Esophagus muscularis mucosa (tissue), 4 donors: ENCODE measurements at regions not wholly inside any gene's neighbourhood (a gene's known extent, or its start where the extent isn't known, plus 50 kb on each side); places are given as distances from the start of the nearest gene placed in this dataset.

Experiments
- DNase-seq: peaks from one replicate; pipeline ENCODE4 v3.0.0-alpha.2; 2017; ENCODE audit errors: extremely low spot score
- H3K27ac ChIP-seq, 4 donors: fragments of 200-600 bp; sonication (generic); replicated peaks in 1 of 4; 1 replicate in 3 of 4; 2 replicates in 1 of 4; pipeline ENCODE4 v1.5.1; 2016 to 2019; ENCODE audit warnings: mild to moderate bottlenecking in 1 of 4
- H3K27me3 ChIP-seq, 4 donors: fragments of 200-600 bp; sonication (generic); one replicate each; pipeline versions ENCODE4 v1.5.1 to v1.6.0; 2016 to 2019
- H3K36me3 ChIP-seq, 4 donors: fragments of 200-600 bp; sonication (generic); one replicate each; pipeline ENCODE4 v1.5.1; 2016 to 2019
- H3K4me1 ChIP-seq, 4 donors: fragments of 200-600 bp; sonication (generic); one replicate each; pipeline ENCODE4 v1.5.1; 2016 to 2019
- H3K4me3 ChIP-seq, 4 donors: fragments of 200-600 bp; sonication (generic); 1 replicate in 2 of 4; 2 replicates in 2 of 4; pipeline ENCODE4 v1.5.1; 2016 to 2019; ENCODE audit warnings: mild to moderate bottlenecking in 4 of 4, moderate library complexity in 1 of 4
- H3K9me3 ChIP-seq, 4 donors: fragments of 200-600 bp; sonication (generic); 1 replicate in 3 of 4; 2 replicates in 1 of 4; pipeline ENCODE4 v1.5.1; 2016 to 2019
- EP300 ChIP-seq: sonication (generic); formaldehyde crosslinking; IDR thresholded peaks from one replicate; pipeline ENCODE4 v1.6.1; 2017; ENCODE audit warnings: antibody characterized with exemption
- POLR2A ChIP-seq: fragments of 450-650 bp; IDR thresholded peaks from one replicate; pipeline ENCODE4 v1.6.1; 2017; ENCODE audit warnings: antibody characterized with exemption, moderate library complexity, mild to moderate bottlenecking, low read depth
- POLR2AphosphoS5 ChIP-seq, 2 donors: sonication (generic); formaldehyde crosslinking; IDR thresholded peaks; one replicate each; pipeline ENCODE4 v1.6.1; 2017; ENCODE audit warnings: antibody characterized with exemption in 2 of 2
- WGBS: methylation state at CpG from one replicate; pipeline ENCODE4 v1.1.5; 2018; 5-methylcytosine and 5-hydroxymethylcytosine counted together
- intact Hi-C: fragments of 100-400 bp; cut with DNase I; formaldehyde crosslinking; loops from one replicate; pipeline ENCODE4 v1.15.1; 2023
- TF ChIP-seq, protein P1 (sequence below), 3 experiments: fragments of 200-600 bp in 2 of 3; fragments of 450-650 bp in 1 of 3; sonication (generic) in 2 of 3; IDR thresholded peaks; one replicate each; pipeline ENCODE4 v1.5.1; 2017 to 2019; ENCODE audit warnings: antibody characterized with exemption in 3 of 3, mild to moderate bottlenecking in 2 of 3, moderate library complexity in 1 of 3

DNA sequence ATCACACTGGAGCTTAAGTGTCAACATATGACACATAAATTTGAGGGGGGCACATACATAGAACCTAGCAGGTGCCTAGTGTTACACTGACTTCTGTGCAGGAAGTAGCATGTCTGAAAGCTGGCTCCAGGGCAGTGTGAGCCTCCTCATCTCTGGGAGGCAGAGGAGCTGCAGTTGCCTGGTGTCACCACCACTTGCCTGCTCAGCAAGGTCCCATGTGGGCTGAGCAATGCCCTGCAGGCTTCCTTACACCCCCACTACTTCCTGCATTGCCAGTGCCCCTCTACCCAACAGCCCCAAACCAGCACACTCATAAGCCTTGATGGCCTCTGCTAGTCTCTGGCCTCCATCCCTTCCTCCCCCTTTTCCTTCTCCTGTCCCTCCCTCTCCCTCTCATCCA, 165.8 kb downstream of the BUD13 start:
- DNase-seq: no peak
- Histone ChIP-seq H3K9me3 (peaks cover 0 to 6% (median 2%) of the 10 kb centered on the region in 4 donors), H3K36me3 (no peaks in the 10 kb centered on the region), H3K4me3 (no peak overlapping the region), H3K4me1 (no peaks in the 10 kb centered on the region), H3K27me3 (peaks cover 0 to 51% (median 0%) of the 10 kb centered on the region in 4 donors), H3K27ac (no peak overlapping the region)
- no peak for TF ChIP-seq POLR2A
- no peak for TF ChIP-seq POLR2AphosphoS5 (IDR thresholded peaks at IDR 0.05)
- TF ChIP-seq EP300: no peak
- TF ChIP-seq, protein P1, sequence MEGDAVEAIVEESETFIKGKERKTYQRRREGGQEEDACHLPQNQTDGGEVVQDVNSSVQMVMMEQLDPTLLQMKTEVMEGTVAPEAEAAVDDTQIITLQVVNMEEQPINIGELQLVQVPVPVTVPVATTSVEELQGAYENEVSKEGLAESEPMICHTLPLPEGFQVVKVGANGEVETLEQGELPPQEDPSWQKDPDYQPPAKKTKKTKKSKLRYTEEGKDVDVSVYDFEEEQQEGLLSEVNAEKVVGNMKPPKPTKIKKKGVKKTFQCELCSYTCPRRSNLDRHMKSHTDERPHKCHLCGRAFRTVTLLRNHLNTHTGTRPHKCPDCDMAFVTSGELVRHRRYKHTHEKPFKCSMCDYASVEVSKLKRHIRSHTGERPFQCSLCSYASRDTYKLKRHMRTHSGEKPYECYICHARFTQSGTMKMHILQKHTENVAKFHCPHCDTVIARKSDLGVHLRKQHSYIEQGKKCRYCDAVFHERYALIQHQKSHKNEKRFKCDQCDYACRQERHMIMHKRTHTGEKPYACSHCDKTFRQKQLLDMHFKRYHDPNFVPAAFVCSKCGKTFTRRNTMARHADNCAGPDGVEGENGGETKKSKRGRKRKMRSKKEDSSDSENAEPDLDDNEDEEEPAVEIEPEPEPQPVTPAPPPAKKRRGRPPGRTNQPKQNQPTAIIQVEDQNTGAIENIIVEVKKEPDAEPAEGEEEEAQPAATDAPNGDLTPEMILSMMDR (IDR thresholded peaks at IDR 0.05): no peak
- intact Hi-C loops: no loop called here

DNA sequence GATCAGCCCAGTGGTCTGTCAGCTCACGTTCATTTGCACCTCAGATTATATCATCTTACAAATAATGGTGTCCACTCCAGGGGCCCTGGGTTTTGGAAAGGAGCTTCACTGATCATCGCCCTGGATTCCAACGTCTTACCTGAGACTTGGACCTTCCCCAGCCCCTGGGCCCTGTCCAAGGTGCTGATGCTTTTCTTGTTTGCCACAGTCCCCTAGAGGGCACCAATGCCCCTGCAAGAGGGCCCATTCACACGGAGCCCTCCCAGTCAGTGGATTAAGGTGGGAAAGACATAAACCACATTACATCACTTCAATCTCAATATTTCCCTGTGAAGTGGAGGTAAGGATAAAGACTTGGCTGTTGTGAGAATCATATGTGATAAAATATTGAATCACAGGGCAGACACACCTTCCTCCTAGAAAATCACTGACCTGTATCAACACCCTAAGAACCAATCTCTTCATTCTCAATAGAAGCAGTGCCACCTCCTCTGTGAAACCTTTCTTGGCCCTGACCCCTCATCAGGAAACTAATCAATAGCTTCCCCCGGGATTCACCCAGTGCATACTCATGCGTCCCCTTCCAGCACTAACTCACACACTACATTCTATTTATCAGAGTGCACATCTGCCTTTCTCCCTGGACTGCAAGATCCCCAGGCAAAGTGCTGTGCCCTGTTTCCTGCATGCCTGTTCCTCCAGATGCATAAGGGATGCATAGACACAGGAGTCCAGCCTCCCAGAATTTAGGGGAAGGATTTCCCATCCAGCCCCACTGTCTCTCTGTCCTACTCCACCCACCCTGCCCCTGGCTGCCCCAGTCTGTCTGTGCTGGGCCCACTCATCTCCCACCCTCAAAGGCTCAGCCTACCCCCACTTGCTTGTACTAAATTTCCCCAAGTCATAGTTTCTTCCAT, 167.0 kb downstream of the BUD13 start:
- no peak for DNase-seq
- TF ChIP-seq POLR2AphosphoS5 (IDR thresholded peaks at IDR 0.05) (no peak), POLR2A (no peak), EP300 (no peak)
- TF ChIP-seq, protein P1 (IDR thresholded peaks at IDR 0.05): no peak
- Histone ChIP-seq H3K27ac (no peak overlapping the region), H3K4me3 (no peak overlapping the region), H3K9me3 (no peaks in the 10 kb centered on the region), H3K27me3 (peaks cover 0 to 51% (median 0%) of the 10 kb centered on the region in 4 donors), H3K36me3 (no peaks in the 10 kb centered on the region), H3K4me1 (no peaks in the 10 kb centered on the region)
- 44% methylated on average over 6 of the region's 6 CpGs for WGBS
- intact Hi-C loops: no loop called here

DNA sequence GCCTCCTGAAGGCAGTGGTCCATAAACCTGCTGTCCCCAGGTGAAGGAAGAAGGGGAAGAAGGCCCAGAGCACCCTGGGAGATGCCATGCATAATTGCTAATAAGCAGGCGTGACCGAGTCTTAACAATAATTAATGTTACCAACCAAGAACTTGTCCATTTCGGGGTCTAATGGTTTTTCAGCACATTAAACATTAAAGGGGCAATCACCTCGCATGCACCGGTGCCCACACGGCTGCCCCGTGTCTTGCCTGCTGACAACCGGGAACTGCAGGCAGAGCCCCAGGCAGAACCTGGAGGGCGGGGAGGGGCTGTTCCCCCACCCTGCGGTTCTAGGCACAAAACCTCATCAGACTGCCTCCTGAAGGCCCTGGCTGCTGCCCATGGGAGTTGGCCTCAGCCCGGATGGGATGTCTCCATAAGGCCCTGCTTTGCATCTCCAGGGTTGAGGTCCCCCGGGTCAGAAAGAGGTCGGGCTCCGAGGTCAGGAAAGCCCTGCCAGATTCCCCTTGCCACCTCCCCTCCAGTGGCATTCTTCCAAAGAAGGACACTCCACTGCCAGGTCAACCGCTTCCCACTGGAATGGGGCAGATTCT, 169.0 kb downstream of the BUD13 start:
- no peak for DNase-seq
- Histone ChIP-seq H3K27ac (no peak overlapping the region), H3K27me3 (peaks cover 0 to 42% (median 0%) of the 10 kb centered on the region in 4 donors), H3K4me1 (no peaks in the 10 kb centered on the region), H3K36me3 (no peaks in the 10 kb centered on the region), H3K9me3 (no peaks in the 10 kb centered on the region), H3K4me3 (no peak overlapping the region)
- TF ChIP-seq POLR2A (no peak), POLR2AphosphoS5 (IDR thresholded peaks at IDR 0.05) (no peak), EP300 (no peak)
- TF ChIP-seq, protein P1 (IDR thresholded peaks at IDR 0.05): no peak
- 89% methylated on average over 12 of the region's 15 CpGs for WGBS
- intact Hi-C loops: no loop called here

DNA sequence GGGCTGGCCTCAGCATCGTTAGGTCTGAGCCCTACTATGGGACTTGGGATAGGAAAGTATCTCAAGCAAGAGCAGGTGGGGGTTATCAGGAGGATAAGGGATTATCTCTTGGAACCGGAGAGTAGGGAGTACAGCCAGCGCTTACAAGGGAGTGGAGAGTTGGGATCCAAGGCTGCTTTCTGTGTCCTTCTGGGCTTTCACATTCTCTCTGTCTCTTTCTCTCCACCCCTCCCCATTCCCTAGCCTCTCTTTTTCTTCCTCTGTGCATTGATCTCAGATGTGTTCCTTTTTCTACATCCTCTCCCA, 170.2 kb downstream of the BUD13 start:
- H3K27ac ChIP-seq: no peak overlapping the region
- 53% methylated on average over 3 of the region's 3 CpGs for WGBS
- H3K4me3 ChIP-seq: no peak overlapping the region
- no peaks in the 10 kb centered on the region for H3K9me3 ChIP-seq
- H3K4me1 ChIP-seq: no peaks in the 10 kb centered on the region
- no peak for TF ChIP-seq POLR2AphosphoS5 (IDR thresholded peaks at IDR 0.05)
- TF ChIP-seq, protein P1 (IDR thresholded peaks at IDR 0.05): no peak
- H3K36me3 ChIP-seq: no peaks in the 10 kb centered on the region
- no peak for DNase-seq
- H3K27me3 ChIP-seq: peaks cover 0 to 31% (median 0%) of the 10 kb centered on the region in 4 donors
- intact Hi-C loops: no loop called here
